GM18907 (cell line): ENCODE measurements at regions not wholly inside any gene's neighbourhood (a gene's known extent, or its start where the extent isn't known, plus 50 kb on each side); places are given as distances from the start of the nearest gene placed in this dataset.
"Not testable (repeated sequence)": the region's sequence is repeated elsewhere in the genome, so short reads cannot be mapped to it uniquely, and the experiment has no call there.

Experiments
- ATAC-seq: cut with Tn5 transposase; IDR thresholded peaks from one replicate; pipeline ENCODE4 v1.9.1; 2021; ENCODE audit warnings: mild to moderate bottlenecking, moderate library complexity; ENCODE audit not compliant: unreplicated experiment

DNA sequence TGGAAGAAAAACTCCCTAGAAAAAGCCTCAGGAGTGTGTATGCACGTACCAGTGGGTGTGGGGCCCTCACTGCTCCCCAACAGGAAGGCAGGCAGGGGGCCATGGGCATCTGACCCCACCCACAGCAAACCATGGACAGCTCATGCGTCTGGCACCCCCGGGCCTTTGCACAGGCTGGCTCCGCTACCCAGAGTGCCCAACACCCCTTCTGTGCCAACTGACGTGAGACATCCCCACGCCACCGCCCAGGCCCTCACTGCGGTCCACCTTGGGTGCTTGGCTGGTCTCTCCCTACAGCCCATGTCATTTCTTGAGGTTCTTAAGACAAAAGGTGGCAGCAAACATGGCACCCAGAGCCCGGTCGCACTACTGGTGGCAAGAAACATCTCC is 91.4 kb downstream of the NCOR2 start:
- no peak for ATAC-seq

DNA sequence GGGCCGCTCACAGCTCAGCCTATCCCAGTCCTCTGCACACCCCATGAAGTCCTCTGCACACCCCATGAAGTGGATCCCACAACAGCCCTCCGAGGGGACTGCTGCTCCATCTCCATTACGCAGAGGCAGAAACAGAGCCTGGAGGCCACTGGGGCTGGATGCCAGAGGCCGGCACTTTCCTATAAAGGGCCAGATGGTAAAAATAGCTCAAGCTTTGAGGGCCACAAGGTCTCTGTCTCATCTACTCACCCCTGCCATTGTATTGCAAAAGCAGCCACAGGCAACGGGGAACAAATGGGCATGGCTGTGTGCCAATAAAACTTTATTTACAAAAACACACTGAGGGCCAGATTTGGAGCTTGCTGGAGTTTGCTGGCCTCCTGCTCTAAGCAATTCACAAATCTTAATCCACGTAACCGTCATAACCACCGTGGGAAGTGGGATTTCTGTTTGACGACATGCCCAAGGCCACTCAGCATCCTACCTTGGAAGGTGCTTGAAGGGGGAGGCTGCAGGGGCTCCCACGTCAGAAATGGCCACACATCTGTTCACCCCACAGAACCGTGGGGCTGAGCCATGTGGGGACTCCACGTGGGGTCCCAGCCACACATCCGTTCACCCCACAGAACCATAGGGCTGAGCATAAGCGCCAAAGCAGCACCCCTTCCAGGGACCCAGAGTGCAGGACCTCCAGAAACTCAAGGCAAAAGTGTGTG is 92.0 kb downstream of the NCOR2 start:
- ATAC-seq = no peak

DNA sequence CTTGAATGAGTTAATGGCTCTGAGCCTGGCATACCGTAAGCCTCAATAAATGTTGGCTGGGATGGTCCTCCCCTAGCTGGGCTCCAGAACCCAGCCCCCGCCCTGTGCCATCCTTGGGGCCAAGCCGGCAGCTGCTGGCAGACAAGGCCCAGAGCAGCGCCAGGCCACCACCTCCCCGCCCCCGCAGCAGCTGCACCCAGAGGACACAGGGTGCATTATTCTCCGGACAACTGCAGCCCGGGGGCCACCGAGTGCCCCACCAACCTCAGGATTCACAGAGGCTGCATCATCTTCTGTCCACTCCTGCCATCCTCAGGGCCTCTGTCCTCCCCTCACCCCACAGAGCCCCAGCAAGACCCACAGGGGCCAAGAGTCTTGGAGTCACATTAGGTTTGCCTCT is 92.7 kb downstream of the NCOR2 start:
- no peak for ATAC-seq

DNA sequence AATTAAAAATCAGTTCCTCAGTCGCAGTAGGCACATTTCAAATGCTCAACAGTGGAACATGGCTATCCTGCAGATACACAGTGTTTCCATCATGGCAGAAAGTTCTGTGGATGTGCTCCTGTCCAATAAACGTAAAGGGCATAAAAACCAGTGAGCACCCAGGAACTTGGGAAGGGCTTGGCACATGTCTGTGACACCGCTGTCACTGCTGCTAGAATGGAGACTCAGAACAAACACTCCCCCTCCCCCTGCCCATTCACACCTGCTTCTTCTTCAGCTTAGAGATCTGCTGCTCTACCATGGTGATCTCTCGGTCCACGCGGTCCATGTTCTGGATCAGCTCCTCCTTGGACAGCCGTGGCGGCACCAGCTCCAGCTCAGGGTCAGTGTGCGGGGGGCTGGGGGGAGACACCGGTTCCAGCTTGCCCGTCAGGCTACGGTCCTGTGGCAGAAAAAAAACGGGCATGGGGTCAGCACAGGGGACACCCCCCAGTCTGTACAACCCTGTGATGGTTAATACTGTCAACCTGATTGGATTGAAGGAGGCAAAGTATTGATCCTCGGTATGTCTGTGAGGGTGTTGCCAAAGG is 94.6 kb downstream of the NCOR2 start:
- ATAC-seq = no peak

DNA sequence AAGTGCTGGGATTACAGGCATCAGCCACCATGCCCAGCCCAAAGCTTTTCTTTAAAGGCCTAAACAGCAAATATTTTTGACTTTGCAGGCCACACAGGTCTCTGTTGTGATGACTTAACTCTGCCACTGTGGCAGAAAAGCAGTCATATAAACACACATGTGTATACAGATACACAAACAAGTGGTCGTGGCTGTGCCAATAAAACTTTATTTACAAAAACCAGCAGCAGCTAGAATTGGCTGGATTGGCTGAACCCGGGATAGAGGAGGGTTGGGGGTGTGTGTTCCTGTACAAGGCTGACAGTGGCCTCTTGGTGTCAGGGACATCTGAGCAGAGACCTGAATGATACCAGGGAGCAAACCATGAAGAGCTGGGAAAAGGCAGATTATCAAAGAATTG is 95.6 kb downstream of the NCOR2 start:
- ATAC-seq = no peak

DNA sequence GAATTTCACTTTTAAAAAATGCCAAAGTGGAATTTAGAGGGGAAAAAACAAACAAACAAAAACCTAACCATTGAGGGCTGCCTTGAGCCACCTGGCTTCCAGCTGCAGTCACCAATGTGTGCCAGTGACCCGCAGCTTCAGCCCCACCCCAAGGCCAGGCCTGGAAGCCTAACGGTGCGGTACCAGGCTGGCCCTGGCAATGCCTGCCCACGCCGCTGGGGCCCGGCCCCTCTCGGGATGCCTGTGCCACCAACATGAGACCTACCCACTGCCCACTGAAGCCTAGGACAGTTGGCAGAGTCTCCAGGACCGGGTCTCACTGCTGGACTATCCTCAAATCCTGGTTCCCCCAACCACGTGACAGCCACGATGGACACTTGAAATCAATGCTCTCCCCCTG is 96.6 kb downstream of the NCOR2 start:
- ATAC-seq = no peak

DNA sequence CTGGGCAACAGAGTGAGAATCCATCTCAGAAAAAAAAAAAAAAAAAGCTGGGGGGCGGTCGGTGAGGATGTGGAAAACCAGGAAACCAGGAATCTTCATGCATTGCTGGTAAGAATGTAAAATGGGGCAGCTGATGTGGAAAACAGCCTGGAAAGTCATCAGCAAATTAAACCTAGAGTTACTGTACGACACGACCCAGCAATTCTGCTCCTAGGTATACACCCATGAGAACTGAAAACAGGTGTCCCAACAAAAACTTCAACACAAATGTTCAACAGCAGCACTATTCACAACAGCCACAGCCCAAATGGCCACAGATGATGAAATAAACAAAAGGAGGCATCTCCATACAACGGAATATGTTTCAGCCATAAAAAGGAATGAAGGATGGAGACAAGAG is 97.3 kb downstream of the NCOR2 start:
- ATAC-seq = no peak

DNA sequence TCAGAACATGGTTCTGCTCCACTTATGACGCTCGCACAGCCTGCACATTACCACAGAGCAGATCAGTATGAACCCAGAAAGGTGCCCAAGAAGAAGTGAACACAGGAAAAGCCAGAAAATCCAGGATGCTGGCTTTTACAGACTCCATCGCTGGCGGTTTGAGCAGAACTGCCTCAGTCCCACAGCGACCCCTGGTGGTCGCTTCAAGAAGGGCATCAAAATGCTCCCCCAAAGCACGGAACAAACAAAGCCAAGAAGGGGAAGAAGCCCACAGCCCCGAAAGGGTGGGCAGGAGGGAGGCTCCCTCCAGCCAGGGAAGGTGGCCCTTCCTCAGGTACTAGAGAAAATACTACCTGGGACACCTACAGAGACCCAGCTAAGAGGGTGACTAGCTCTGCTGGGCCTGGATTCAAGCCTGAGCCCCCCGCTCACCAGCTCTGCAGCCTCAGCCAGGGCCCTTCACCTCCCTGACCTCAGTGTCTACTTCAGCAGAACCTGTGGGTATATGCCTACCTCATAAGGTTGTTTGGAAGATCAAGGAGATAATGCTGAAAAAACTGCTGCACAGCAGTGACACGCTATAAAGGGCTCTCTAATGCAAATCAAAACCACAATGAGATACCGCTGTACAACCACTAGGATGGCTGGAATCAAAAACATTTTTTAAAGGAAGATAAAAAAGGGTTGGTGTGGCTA is 98.1 kb downstream of the NCOR2 start:
- no peak for ATAC-seq

DNA sequence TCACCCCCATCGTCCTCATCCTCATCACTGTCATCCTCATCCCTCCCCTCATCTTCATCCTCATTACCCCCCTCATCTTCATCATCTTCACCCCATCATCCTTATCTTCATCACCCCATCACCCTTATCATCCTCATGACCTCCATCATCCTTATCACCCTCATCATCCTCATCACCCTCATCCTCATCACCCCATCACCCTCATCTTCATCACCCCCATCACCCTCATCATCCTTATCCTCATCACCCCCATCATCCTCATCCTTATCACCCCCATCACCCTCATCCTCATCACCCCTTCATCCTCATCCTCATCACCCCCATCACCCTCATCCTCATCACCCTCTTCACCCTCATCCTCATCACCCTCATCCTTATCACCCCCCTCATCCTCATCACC is 99.9 kb downstream of the NCOR2 start:
- not testable (repeated sequence) for ATAC-seq

DNA sequence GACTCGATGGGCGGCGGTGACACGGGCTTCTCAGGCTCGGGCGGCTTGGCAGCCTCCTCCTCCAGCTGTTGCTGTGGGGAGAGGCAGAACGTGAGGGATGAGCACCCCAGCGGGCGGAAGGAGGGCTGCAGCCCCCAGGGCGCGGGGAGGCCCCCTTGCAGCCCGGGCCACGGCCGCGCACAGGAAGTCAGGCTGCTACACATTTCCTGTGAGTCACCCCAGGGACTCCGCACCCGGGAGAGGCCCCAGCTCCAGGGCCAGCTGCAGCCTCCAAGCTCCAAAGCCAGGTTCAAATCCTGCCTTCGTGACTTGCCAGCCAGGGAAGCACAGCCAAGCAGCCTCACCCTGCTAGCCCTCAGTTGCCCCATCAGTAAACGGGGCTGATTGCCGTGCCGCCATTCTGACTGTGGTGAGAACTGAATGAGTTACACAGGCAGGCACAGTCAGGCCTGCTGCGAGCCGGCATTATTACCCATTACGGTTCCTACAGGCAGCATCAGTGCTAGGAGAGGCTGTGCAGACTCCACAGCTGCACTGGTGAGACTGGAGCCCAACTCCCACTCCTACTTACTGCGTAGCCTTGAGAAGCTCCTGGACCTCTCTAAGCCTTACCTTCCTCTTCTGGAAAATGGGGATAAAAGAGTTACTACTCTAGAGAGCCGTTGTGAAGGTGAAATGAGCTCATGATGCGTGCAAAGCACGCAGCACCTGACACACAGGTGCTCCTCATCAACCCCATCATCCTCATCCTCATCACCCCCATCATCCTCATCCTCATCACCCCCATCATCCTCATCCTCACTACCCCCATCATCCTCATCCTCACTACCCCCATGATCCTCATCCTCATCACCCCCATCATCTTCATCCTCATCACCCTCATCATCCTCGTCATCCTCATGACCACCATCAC is 100.9 kb downstream of the NCOR2 start:
- peak; percentile 95 for ATAC-seq

DNA sequence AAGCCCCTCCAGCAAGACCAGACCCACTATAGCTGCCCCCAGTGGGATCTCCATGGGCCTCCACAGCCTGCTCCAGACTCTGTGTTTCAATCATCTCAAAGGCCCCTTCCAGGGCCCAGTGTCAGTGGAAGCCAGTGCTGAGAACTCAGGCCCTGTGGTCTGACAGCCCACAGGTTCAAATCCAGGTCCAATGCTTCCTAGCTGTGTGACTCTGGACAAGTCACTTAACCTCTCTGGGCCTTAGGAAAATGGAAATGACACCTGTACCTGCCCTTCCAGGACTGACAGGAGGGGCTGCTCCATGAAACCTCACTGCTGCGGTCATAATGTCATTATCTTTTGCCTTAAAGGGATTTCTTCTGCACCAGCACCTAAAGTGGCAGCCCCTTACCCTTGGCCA is 101.9 kb downstream of the NCOR2 start:
- no peak for ATAC-seq

DNA sequence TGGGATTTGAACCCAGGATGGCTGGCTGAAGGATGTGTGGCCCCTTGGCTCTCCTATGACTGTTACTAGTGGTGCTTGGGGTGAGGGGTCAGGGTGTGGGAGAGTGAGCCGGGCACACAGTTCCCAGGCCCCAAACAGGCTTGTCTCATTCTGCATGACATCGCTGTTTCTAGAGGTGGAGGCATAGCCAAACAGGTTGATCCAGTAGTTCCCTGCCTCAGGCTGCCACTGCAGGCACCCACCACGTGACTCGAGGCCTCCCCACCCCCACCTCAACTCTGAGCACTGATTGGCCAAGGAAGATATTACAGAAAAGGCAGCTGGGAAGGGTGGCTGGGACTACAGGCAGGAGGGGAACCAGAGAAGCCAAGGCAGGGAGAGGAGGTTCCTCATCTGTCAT is 102.6 kb downstream of the NCOR2 start:
- no peak for ATAC-seq

DNA sequence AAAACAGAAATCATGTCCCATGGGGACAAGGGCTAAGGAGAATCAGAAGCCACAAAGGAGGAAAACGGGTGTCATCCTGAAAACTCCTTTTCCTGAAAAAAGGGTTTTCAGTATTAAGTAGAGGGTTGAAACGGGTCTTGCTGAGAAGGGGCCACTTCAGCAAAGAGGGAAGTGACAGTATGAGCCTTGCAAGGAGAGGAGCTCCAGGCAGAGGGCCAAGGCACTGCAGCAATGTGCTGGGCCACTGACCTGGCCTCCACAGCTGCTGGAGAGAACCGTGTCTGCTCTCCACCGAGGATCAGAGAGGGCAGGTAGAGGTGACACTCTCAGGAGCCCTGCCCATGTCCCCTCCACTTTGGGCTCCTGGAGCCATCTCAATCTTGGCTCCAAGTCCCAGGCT is 103.3 kb downstream of the NCOR2 start:
- no peak for ATAC-seq

DNA sequence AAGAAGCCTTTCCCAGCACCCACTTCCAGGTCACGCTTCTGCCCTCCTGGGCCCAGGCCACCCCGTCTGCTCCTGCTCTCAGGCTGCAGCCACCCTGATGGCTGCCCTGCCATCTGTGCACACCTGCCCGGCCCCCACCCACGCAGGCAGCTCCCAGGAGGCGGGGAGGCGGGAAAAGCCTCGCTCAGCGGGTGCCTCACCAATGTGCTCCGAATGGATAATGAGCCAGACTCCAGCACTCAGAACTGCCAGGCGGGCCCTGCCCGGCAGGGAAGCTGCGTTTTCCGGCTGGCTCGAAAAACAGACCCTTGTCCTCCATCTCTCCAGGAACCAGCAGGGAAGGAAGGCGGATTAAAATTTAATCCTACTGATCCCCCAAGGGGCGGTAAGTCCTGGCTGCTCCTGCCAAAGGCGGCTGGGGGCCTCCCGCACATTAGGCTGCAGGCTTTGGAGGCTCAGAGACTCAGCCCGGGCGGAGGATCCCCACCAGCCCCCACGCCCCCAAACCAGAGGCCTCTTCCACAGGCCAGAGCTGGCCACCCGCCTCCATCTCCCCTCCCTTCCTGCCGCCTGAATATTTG is 104.0 kb downstream of the NCOR2 start:
- no peak for ATAC-seq

DNA sequence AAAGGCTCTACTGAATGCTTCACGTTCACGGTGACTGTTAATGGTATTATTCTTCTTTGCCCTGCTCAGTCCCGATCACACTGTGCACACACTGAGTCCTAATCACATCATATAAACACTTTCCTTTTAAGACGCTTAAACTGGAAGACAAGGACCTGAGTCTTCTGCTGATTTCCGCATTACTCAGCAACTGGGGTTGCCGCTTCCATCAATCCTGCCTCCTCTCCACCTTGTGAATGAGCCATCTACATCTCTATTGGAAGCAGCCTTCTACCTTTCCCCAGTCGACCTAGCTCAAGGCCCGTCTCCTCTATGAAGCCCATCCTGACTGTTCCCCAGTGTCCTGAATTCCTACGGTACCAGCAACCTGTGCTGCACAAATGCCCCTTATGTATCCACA is 104.7 kb downstream of the NCOR2 start:
- ATAC-seq = no peak

DNA sequence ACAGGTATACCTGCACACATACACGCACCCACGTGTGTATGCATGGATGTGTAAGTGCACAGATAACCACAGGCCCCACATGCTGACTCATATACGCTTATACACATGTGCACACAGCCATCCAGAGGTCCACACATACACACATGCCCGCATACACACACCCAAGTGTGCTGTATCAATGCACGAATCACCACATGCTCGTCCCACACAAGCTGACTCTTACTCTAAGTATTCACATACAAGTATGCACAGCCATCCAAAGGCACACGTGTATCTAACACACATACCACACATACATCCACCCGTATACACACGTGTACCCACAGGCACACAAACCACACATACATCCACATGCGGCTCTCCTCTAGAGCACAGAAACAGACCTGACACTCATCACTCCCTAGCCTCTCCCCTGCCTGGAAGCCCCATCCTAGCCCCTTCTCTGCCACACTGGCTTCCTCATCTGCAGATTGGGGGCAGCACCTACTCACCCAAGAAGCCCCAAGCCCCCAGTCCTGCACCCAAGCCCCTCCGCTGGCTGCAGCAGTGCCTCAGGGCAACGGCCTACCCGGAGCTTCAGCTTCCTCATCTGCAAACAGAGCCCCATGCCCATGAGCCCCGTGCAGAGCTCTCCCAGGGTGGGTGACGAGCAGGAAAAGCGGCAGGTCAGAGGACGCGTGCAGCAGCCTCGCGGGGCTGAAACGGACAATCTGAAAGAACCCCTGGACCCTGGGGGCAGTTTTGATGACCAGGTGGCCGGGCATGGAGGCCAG is 105.4 kb downstream of the NCOR2 start:
- no peak for ATAC-seq

DNA sequence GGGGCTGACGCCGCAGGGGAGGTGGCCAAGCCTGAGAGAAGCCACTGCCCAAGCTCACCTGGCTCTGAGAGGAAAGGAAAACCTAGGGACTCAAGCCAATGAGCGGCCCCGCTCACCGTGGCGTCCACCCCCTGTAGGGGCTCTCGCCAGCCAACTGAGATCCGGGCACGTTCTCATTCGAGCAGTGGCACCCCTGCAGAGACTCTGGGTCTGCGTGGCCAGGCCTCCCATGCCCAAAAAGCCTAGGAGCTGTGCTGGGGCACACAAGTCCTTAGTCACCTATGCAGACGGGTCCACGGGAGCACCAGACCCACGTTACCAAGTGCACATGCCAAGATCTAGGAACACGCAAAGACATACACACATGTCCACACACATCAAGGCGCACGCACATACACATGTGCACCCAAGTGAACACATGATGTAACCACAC is 106.2 kb downstream of the NCOR2 start:
- ATAC-seq = no peak

DNA sequence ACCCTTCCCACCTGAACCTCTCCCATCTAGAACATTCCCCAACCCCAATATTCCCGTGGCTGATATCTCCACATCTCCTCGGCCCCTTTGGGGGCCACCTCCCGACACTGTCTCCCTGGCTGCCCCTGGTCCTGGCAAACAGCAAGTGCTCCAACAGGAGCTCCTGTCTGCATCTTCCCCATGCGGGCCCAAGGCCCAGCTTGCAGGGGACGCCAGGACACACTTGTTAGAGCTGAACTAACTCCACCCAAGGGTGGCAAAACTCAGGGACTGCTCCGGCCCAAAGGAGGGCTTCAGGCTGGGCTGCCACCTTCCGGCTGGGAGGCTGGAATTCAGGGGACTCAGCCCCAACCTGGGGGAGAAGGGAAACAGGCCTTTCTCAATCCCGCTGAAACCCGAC is 106.6 kb downstream of the NCOR2 start:
- no peak for ATAC-seq

DNA sequence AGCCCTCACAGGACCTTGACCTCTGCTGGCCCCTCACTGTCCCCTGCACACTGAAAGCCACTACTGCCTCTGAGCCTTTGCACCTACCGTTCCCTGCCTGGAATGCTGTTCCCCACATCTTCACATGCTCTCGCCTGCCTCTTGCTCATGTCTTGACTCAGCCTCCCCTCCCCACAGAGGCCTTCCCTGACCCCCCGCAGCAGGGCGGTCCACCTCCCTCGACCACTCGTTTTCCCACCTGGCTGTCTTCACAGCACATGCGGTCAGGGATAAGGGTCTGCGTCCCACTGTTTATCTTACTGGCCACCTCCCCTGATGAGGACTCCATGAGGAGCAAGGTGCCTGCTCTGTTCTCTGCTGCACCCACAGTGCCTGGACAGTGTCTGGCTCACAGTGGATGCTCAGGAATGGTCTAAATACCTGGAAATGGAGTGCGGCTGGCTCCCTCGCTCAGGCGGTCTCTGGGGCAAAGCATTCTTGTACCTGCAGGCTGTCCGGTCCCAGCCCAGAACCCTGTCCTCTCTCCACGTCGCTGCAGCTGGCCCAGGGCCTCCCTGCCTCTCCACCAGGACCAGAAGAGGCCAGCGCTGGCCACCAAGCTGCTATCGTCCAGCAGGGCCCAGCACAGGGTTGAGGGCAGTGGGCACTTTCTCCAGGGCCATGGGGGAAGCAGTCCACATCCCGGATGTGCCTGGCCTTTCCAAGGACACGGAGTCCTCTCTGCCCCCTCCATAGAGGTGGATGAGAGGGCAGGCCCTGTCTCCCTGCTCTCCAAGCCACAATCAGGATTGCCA is 107.4 kb downstream of the NCOR2 start:
- ATAC-seq = no peak
